NCI-H2029 treated with DMSO at 0.1 percent for 48 hours (cell line): ENCODE measurements at regions not wholly inside any gene's neighbourhood (a gene's known extent, or its start where the extent isn't known, plus 50 kb on each side); places are given as distances from the start of the nearest gene placed in this dataset.
A peak's percentile ranks its signal among the peaks of the same experiment; 100 is the strongest.
"Not testable (repeated sequence)": the region's sequence is repeated elsewhere in the genome, so short reads cannot be mapped to it uniquely, and the experiment has no call there.

Source experiments
- DNase-seq: peaks from one replicate; lab custom pipeline; 2025; lab: John Stamatoyannopoulos, UW

GRCh38 chr4:104129243-104129642 lies 365.5 kb downstream of the CXXC4 start:
- no peak for DNase-seq

- DNase-seq, result no peak
These were observed 365.9 kb downstream of the CXXC4 start for GRCh38 chr4:104128850-104129213.

- DNase-seq, result no peak
These were observed 366.5 kb downstream of the CXXC4 start for GRCh38 chr4:104128031-104128849.

- no peak for DNase-seq
These were observed 371.7 kb downstream of the CXXC4 start for GRCh38 chr4:104123021-104123420.

GRCh38 chr4:104117776-104118175 lies 376.9 kb downstream of the CXXC4 start:
- no peak for DNase-seq

- DNase-seq, result no peak
These were observed 380.8 kb downstream of the CXXC4 start for GRCh38 chr4:104113850-104114249.

GRCh38 chr4:104099141-104099540 lies 379.4 kb upstream of the TACR3 start:
- DNase-seq, result no peak

GRCh38 chr4:104093247-104093646 lies 373.5 kb upstream of the TACR3 start:
- no peak for DNase-seq

- no peak for DNase-seq
These were observed 353.4 kb upstream of the TACR3 start for GRCh38 chr4:104073229-104073628.

- no peak for DNase-seq
These were observed 346.7 kb upstream of the TACR3 start for GRCh38 chr4:104066533-104066932.

GRCh38 chr4:104064646-104065577 lies 345.1 kb upstream of the TACR3 start:
- peak; percentile 15 for DNase-seq

GRCh38 chr4:104063341-104063740 lies 343.6 kb upstream of the TACR3 start:
- no peak for DNase-seq

- DNase-seq, result no peak
These were observed 324.6 kb upstream of the TACR3 start for GRCh38 chr4:104044369-104044768.

GRCh38 chr4:104032896-104033295 lies 313.1 kb upstream of the TACR3 start:
- no peak for DNase-seq

GRCh38 chr4:104025251-104025650 lies 305.5 kb upstream of the TACR3 start:
- no peak for DNase-seq

GRCh38 chr4:104022831-104023230 lies 303.0 kb upstream of the TACR3 start:
- DNase-seq, result no peak

GRCh38 chr4:104022226-104022625 lies 302.4 kb upstream of the TACR3 start:
- no peak for DNase-seq

- DNase-seq, result no peak
These were observed 300.9 kb upstream of the TACR3 start for GRCh38 chr4:104020641-104021040.

GRCh38 chr4:104017213-104017612 lies 297.4 kb upstream of the TACR3 start:
- DNase-seq, result no peak

- DNase-seq, result no peak
These were observed 295.9 kb upstream of the TACR3 start for GRCh38 chr4:104015680-104016079.

- no peak for DNase-seq
These were observed 290.9 kb upstream of the TACR3 start for GRCh38 chr4:104010722-104011121.

- not testable (repeated sequence) for DNase-seq
These were observed 282.5 kb upstream of the TACR3 start for GRCh38 chr4:104002318-104002717.

- no peak for DNase-seq
These were observed 279.0 kb upstream of the TACR3 start for GRCh38 chr4:103998756-103999155.
